Activated CD8-positive, alpha-beta memory T cell treated with anti-CD3 and anti-CD28 coated beads for 4 hours (primary cell): ENCODE measurements at regions not wholly inside any gene's neighbourhood (a gene's known extent, or its start where the extent isn't known, plus 50 kb on each side); places are given as distances from the start of the nearest gene placed in this dataset.

ENCODE experiments used
- DNase-seq, 2 donors: peaks; one replicate each; pipeline ENCODE4 v3.0.0-alpha.2; 2020; ENCODE audit warnings: low read depth in 2 of 2

GRCh38 chr2:234835738-234836137 is 116.1 kb upstream of the SH3BP4 start:
- DNase-seq: no peak

GRCh38 chr2:234834228-234834923 is 117.4 kb upstream of the SH3BP4 start:
- DNase-seq: no peak

GRCh38 chr2:234830853-234831252 is 121.0 kb upstream of the SH3BP4 start:
- no peak for DNase-seq

GRCh38 chr2:234829074-234829455 is 122.8 kb upstream of the SH3BP4 start:
- DNase-seq: no peak

GRCh38 chr2:234828382-234829073 is 123.3 kb upstream of the SH3BP4 start:
- no peak for DNase-seq

- DNase-seq: no peak
Observed at GRCh38 chr2:234827096-234827860, 124.5 kb upstream of the SH3BP4 start.

GRCh38 chr2:234826681-234827080 is 125.1 kb upstream of the SH3BP4 start:
- DNase-seq: no peak

- no peak for DNase-seq
Observed at GRCh38 chr2:234825616-234826015, 126.2 kb upstream of the SH3BP4 start.

GRCh38 chr2:234823877-234824376 is 127.9 kb upstream of the SH3BP4 start:
- no peak for DNase-seq

- DNase-seq: no peak
Observed at GRCh38 chr2:234823196-234823876, 128.5 kb upstream of the SH3BP4 start.

- DNase-seq: no peak
Observed at GRCh38 chr2:234821946-234822475, 129.8 kb upstream of the SH3BP4 start.

- no peak for DNase-seq
Observed at GRCh38 chr2:234818937-234819336, 132.9 kb upstream of the SH3BP4 start.

GRCh38 chr2:234816491-234816890 is 135.3 kb upstream of the SH3BP4 start:
- no peak for DNase-seq

GRCh38 chr2:234816056-234816455 is 135.8 kb upstream of the SH3BP4 start:
- DNase-seq: no peak

GRCh38 chr2:234814374-234814773 is 137.4 kb upstream of the SH3BP4 start:
- DNase-seq: no peak

- no peak for DNase-seq
Observed at GRCh38 chr2:234812851-234813250, 139.0 kb upstream of the SH3BP4 start.

- DNase-seq: no peak
Observed at GRCh38 chr2:234808907-234809306, 142.9 kb upstream of the SH3BP4 start.

GRCh38 chr2:234806818-234807217 is 145.0 kb upstream of the SH3BP4 start:
- no peak for DNase-seq

GRCh38 chr2:234805836-234806235 is 146.0 kb upstream of the SH3BP4 start:
- DNase-seq: no peak

- no peak for DNase-seq
Observed at GRCh38 chr2:234804704-234805103, 147.1 kb upstream of the SH3BP4 start.

- DNase-seq: no peak
Observed at GRCh38 chr2:234802845-234803171, 149.0 kb upstream of the SH3BP4 start.
